ENCODE measurements at regions not wholly inside any gene's neighbourhood (a gene's known extent, or its start where the extent isn't known, plus 50 kb on each side); places are given as distances from the start of the nearest gene placed in this dataset.

DNA sequence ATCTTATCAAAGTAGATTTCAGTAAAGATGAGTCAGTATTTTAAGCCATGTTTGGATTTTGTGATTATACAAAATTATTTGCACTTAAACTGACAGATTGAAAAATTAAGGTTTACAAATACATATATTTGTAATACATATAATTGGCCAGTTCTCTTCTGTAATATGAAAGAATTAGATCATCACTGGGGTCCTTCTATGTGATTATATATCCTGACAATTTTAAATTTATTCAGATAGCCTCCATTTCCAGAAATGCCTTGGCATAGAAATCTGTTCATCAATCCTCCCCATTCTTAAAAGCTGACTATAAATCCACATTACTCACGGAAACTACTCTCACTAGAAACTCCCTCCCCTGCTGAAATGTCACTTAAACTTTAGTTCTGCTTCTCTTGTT is 280.4 kb upstream of the ANXA10 start:
- BruUV-seq (replicated peaks) = no TSS peak
- intact Hi-C loops (cut with micrococcal nuclease; ENCODE audit: unreplicated experiment) = no loop called here

DNA sequence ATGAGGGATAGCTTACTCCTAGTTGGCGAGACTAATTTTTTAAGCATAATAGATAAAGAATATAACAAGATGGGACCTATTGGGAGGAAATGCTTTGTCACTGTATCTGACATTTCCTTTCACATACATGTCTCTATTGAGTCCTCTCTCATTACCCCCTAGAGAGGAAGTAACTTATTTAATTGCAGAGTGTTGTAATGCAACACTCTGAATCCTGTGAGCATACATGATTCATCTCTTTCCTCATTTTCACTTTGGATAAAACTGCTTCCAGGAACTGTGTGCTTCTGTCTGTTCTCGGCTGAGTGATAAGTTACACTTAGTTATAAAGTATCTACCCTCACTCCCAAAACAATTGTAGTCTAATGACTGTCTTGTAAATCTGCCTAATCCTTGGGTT is 266.1 kb upstream of the ANXA10 start:
- Mint-ChIP-seq H3K36me3 (ENCODE audit: insufficient read depth, unreplicated experiment) (no peaks in the 10 kb centered on the region), H3K27me3 (ENCODE audit: unreplicated experiment) (no peaks in the 10 kb centered on the region), H3K27ac (ENCODE audit: unreplicated experiment) (no peak overlapping the region), H3K4me3 (ENCODE audit: low read depth, unreplicated experiment) (no peak overlapping the region), H3K9me3 (ENCODE audit: low read depth, unreplicated experiment) (peaks cover 2% of the 10 kb centered on the region), H3K4me1 (ENCODE audit: low read depth, unreplicated experiment) (no peaks in the 10 kb centered on the region)
- intact Hi-C loops (cut with micrococcal nuclease; ENCODE audit: unreplicated experiment) = no loop called here
- no TSS peak for BruUV-seq (replicated peaks)
- no peak for DNase-seq
- CTCF ChIA-PET = no interaction called here
- TF ChIP-seq, protein P1, sequence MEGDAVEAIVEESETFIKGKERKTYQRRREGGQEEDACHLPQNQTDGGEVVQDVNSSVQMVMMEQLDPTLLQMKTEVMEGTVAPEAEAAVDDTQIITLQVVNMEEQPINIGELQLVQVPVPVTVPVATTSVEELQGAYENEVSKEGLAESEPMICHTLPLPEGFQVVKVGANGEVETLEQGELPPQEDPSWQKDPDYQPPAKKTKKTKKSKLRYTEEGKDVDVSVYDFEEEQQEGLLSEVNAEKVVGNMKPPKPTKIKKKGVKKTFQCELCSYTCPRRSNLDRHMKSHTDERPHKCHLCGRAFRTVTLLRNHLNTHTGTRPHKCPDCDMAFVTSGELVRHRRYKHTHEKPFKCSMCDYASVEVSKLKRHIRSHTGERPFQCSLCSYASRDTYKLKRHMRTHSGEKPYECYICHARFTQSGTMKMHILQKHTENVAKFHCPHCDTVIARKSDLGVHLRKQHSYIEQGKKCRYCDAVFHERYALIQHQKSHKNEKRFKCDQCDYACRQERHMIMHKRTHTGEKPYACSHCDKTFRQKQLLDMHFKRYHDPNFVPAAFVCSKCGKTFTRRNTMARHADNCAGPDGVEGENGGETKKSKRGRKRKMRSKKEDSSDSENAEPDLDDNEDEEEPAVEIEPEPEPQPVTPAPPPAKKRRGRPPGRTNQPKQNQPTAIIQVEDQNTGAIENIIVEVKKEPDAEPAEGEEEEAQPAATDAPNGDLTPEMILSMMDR (IDR thresholded peaks at IDR 0.05; ENCODE audit: unreplicated experiment) = no peak

More for the DNA sequence above, 280.4 kb upstream of the ANXA10 start:
- Mint-ChIP-seq H3K4me3 (ENCODE audit: low read depth, unreplicated experiment) (no peak overlapping the region), H3K27me3 (ENCODE audit: unreplicated experiment) (no peaks in the 10 kb centered on the region), H3K27ac (ENCODE audit: unreplicated experiment) (no peak overlapping the region), H3K36me3 (ENCODE audit: insufficient read depth, unreplicated experiment) (no peaks in the 10 kb centered on the region), H3K4me1 (ENCODE audit: low read depth, unreplicated experiment) (no peaks in the 10 kb centered on the region), H3K9me3 (ENCODE audit: low read depth, unreplicated experiment) (peaks cover 4% of the 10 kb centered on the region)
- TF ChIP-seq, protein P1 (IDR thresholded peaks at IDR 0.05; ENCODE audit: unreplicated experiment) = no peak
- CTCF ChIA-PET = no interaction called here
- DNase-seq = no peak

DNA sequence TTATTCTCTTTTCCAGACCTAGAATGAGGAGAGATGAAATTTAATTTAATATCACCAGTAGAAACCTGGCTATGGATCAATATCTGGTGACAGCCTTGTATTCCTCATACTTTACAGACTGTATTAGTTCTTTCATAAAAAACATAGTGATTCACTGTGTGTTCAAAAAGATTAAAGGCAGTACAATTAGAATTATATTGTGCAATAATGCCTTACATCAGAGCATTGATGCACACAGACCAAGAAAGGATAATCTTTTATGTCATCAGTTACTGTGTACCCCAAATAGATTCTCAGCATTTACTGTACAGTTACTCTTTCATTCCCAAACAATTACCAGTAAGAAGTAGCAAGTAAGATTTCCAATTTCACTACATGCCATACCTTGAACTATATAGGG is 260.5 kb upstream of the ANXA10 start:
- no peak overlapping the region for H3K4me3 Mint-ChIP-seq (ENCODE audit: low read depth, unreplicated experiment)

DNA sequence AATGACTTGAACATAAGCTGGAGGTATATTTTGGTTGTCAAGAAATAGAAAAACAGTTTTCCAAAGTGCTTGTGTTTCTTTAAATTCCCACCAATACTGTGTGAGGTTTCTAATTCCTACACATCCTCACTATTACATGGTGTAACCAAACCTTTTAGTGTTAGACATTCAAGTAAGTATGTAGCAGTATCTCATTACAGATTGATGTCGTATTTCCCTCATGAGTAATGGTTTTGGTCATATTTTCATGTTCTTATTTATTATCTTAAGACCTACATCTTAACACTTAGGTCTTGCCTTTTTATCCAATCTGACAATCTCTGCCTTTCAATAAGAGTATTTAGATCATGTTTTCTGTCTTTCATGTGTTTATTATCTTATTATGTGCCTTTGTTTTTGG is 253.7 kb upstream of the ANXA10 start:
- DNase-seq = no peak
- BruUV-seq (replicated peaks) = no TSS peak
- TF ChIP-seq, protein P1 (IDR thresholded peaks at IDR 0.05; ENCODE audit: unreplicated experiment) = no peak
- no peak overlapping the region for H3K4me3 Mint-ChIP-seq (ENCODE audit: low read depth, unreplicated experiment)
- no peak overlapping the region for H3K27ac Mint-ChIP-seq (ENCODE audit: unreplicated experiment)
- no peaks in the 10 kb centered on the region for H3K36me3 Mint-ChIP-seq (ENCODE audit: insufficient read depth, unreplicated experiment)
- no peaks in the 10 kb centered on the region for H3K27me3 Mint-ChIP-seq (ENCODE audit: unreplicated experiment)
- no peaks in the 10 kb centered on the region for H3K4me1 Mint-ChIP-seq (ENCODE audit: low read depth, unreplicated experiment)
- intact Hi-C loops (cut with micrococcal nuclease; ENCODE audit: unreplicated experiment) = no loop called here
- H3K9me3 Mint-ChIP-seq (ENCODE audit: low read depth, unreplicated experiment) = peaks cover 5% of the 10 kb centered on the region
- CTCF ChIA-PET = no interaction called here

More for the DNA sequence above, 260.5 kb upstream of the ANXA10 start:
- Mint-ChIP-seq H3K9me3 (ENCODE audit: low read depth, unreplicated experiment) (peaks cover 2% of the 10 kb centered on the region), H3K36me3 (ENCODE audit: insufficient read depth, unreplicated experiment) (no peaks in the 10 kb centered on the region), H3K27me3 (ENCODE audit: unreplicated experiment) (no peaks in the 10 kb centered on the region), H3K4me1 (ENCODE audit: low read depth, unreplicated experiment) (no peaks in the 10 kb centered on the region), H3K27ac (ENCODE audit: unreplicated experiment) (no peak overlapping the region)
- no TSS peak for BruUV-seq (replicated peaks)
- TF ChIP-seq, protein P1 (IDR thresholded peaks at IDR 0.05; ENCODE audit: unreplicated experiment) = no peak
- no peak for DNase-seq
- CTCF ChIA-PET = no interaction called here
- intact Hi-C loops (cut with micrococcal nuclease; ENCODE audit: unreplicated experiment) = no loop called here

DNA sequence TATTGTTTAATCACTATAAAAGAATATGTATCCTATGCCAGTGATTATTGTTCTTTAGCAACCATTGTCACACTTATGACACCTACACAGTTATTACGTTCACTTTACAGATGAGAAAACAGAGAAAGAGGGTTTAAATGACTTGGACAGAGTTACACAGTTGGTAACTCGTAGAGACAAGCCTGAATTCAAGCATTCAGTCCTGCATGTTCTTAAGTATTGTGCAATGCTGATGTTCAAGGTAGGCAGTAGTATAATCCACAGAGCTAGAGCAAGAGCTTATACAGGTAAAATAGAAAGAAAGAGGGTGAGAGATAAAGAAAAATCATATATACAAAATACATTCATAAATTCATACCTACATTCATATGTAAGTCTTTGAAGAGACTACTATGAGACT is 249.8 kb upstream of the ANXA10 start:
- Mint-ChIP-seq H3K9me3 (ENCODE audit: low read depth, unreplicated experiment) (peaks cover 5% of the 10 kb centered on the region), H3K36me3 (ENCODE audit: insufficient read depth, unreplicated experiment) (no peaks in the 10 kb centered on the region), H3K27ac (ENCODE audit: unreplicated experiment) (no peak overlapping the region), H3K4me3 (ENCODE audit: low read depth, unreplicated experiment) (no peak overlapping the region), H3K27me3 (ENCODE audit: unreplicated experiment) (no peaks in the 10 kb centered on the region), H3K4me1 (ENCODE audit: low read depth, unreplicated experiment) (no peaks in the 10 kb centered on the region)
- TF ChIP-seq, protein P1 (IDR thresholded peaks at IDR 0.05; ENCODE audit: unreplicated experiment) = no peak
- DNase-seq = no peak
- BruUV-seq (replicated peaks) = no TSS peak
- CTCF ChIA-PET = no interaction called here
- intact Hi-C loops (cut with micrococcal nuclease; ENCODE audit: unreplicated experiment) = no loop called here

All from Calu3 (cell line).